Jurkat, Clone E6-1 (cell line): ENCODE measurements at regions not wholly inside any gene's neighbourhood (a gene's known extent, or its start where the extent isn't known, plus 50 kb on each side); places are given as distances from the start of the nearest gene placed in this dataset.
"Not testable (repeated sequence)": the region's sequence is repeated elsewhere in the genome, so short reads cannot be mapped to it uniquely, and the experiment has no call there.

ENCODE experiments used
- DNase-seq: peaks from one replicate; pipeline ENCODE4 v3.0.0-alpha.2; 2011; ENCODE audit warnings: low read depth, low spot score
- H3K4me3 ChIP-seq: 2 replicates; pipeline ENCODE4 v1.5.1; 2011; ENCODE audit warnings: mild to moderate bottlenecking, low read length, control low read depth, moderate library complexity

DNA sequence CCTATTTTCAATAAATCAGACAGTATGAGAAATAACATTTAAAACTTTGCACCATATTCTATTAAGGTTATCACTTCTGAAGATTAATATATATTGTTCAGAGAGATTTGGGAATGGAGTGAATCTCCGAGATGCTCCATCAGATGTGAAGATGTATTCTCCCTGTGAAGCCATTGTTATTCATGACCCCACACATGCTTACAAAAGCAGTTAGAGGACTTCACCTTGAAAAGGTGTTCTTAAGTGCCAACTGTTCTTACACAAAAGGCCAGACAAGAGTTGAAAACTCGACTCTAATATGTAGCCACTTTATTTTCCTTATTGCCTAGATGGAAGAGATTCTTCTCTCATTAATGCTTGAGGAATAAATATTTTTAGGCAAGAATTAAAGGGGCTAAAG, 54.3 kb upstream of the NEIL3 start:
- no peak overlapping the region for H3K4me3 ChIP-seq
- DNase-seq, result no peak

DNA sequence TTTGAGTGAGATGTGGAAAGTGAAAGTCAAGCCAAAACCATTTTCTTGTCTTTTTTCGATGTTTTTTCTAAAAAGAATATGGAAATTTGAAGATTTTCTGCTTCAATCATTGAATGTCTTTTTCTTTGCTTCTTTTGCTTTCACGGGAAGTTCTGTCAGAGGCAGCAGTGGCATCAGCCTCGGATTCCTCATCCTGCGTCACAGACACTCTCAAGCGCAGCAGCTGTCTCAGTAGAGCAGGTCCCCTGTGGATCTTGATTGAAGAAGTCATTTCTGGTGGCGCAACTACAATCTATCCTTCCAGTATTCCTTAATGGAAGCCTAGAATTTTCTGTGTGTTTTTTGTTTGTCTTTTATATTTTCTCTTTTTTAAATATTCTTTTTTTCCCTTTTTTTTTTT, 52.7 kb upstream of the NEIL3 start:
- no peak overlapping the region for H3K4me3 ChIP-seq
- no peak for DNase-seq

DNA sequence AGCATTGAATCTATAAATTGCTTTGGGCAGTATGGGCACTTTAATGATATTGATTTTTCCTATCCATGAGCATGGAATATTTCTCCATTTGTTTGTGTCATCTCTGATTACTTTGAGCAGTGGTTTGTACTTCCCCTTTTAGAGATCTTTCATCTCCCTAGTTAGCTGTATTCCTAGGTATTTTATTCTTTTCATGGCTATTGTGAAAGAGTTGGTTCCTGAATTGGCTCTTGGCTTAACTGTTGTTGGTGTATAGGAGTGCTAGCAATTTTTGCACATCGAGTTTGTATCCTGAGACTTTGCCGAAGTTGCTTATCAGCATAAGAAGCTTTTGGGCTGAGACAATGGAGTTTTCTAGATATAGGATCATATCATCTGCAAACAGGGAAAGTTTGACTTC, 50.2 kb upstream of the NEIL3 start:
- not testable (repeated sequence) for DNase-seq

More for the DNA sequence above, 50.2 kb upstream of the NEIL3 start:
- not testable (repeated sequence) for H3K4me3 ChIP-seq
